ACHN (cell line): ENCODE measurements at regions not wholly inside any gene's neighbourhood (a gene's known extent, or its start where the extent isn't known, plus 50 kb on each side); places are given as distances from the start of the nearest gene placed in this dataset.
"Not testable (repeated sequence)": the region's sequence is repeated elsewhere in the genome, so short reads cannot be mapped to it uniquely, and the experiment has no call there.

ENCODE experiments used
- DNase-seq: peaks from one replicate; pipeline ENCODE4 v3.0.0-alpha.2; 2015
- in situ Hi-C: cut with HindIII; loops from 2 replicates; pipeline ENCODE4 v1.10.0; 2017; ENCODE audit warnings: low sequenced_read_pairs, low pct_ligation_motif_present, low pct_unique_long_range_greater_than_20kb

- in situ Hi-C loops = no loop called here
These were observed 80.3 kb downstream of the ACTBL2 start for GRCh38 chr5:57402348-57402747.

GRCh38 chr5:57398413-57399093 is 84.1 kb downstream of the ACTBL2 start:
- in situ Hi-C loops = no loop called here
- DNase-seq = no peak

More at GRCh38 chr5:57402348-57402747, 80.3 kb downstream of the ACTBL2 start:
- no peak for DNase-seq

- in situ Hi-C loops = no loop called here
- no peak for DNase-seq
These were observed 85.9 kb downstream of the ACTBL2 start for GRCh38 chr5:57396701-57397100.

GRCh38 chr5:57394421-57395210 is 88.0 kb downstream of the ACTBL2 start:
- in situ Hi-C loops = no loop called here
- no peak for DNase-seq

- DNase-seq = peak; percentile 19
- in situ Hi-C loops = no loop called here
These were observed 95.7 kb downstream of the ACTBL2 start for GRCh38 chr5:57386958-57387357.

GRCh38 chr5:57383093-57383861 is 99.3 kb downstream of the ACTBL2 start:
- in situ Hi-C loops = no loop called here
- DNase-seq = peak; percentile 32

GRCh38 chr5:57382655-57383054 is 100.0 kb downstream of the ACTBL2 start:
- in situ Hi-C loops = no loop called here

GRCh38 chr5:57370376-57370775 is 112.2 kb downstream of the ACTBL2 start:
- in situ Hi-C loops = no loop called here
- no peak for DNase-seq

More at GRCh38 chr5:57382655-57383054, 100.0 kb downstream of the ACTBL2 start:
- DNase-seq = no peak

- in situ Hi-C loops = no loop called here
- no peak for DNase-seq
These were observed 114.6 kb downstream of the ACTBL2 start for GRCh38 chr5:57368010-57368409.

GRCh38 chr5:57366744-57367143 is 115.9 kb downstream of the ACTBL2 start:
- in situ Hi-C loops = no loop called here
- DNase-seq = no peak

- DNase-seq = no peak
- in situ Hi-C loops = no loop called here
These were observed 119.7 kb downstream of the ACTBL2 start for GRCh38 chr5:57362951-57363350.

GRCh38 chr5:57360871-57361270 is 121.7 kb downstream of the ACTBL2 start:
- in situ Hi-C loops = no loop called here
- no peak for DNase-seq

GRCh38 chr5:57358796-57359592 is 123.6 kb downstream of the ACTBL2 start:
- DNase-seq = no peak
- in situ Hi-C loops = no loop called here

- in situ Hi-C loops, DNase-seq: not testable (repeated sequence)
These were observed 125.8 kb downstream of the ACTBL2 start for GRCh38 chr5:57356850-57357249.

- in situ Hi-C loops = no loop called here
- DNase-seq = no peak
These were observed 133.4 kb downstream of the ACTBL2 start for GRCh38 chr5:57349214-57349613.

GRCh38 chr5:57348376-57349140 is 134.1 kb downstream of the ACTBL2 start:
- in situ Hi-C loops = no loop called here
- DNase-seq = no peak

GRCh38 chr5:57346328-57346727 is 136.3 kb downstream of the ACTBL2 start:
- in situ Hi-C loops = no loop called here
- no peak for DNase-seq
